HUES64 (cell line): ENCODE measurements at regions not wholly inside any gene's neighbourhood (a gene's known extent, or its start where the extent isn't known, plus 50 kb on each side); places are given as distances from the start of the nearest gene placed in this dataset.
"Not testable (repeated sequence)": the region's sequence is repeated elsewhere in the genome, so short reads cannot be mapped to it uniquely, and the experiment has no call there.

Experiments
- H3K27ac ChIP-seq: 2 replicates; pipeline ENCODE4 v1.7.0; 2013; ENCODE audit warnings: low read depth, low read length, inconsistent platforms
- H3K27me3 ChIP-seq: 2 replicates; pipeline ENCODE4 v1.6.1; 2013; ENCODE audit warnings: mild to moderate bottlenecking, low read length; ENCODE audit not compliant: insufficient read depth
- H3K36me3 ChIP-seq: 2 replicates; pipeline ENCODE4 v1.6.1; 2013; ENCODE audit warnings: mild to moderate bottlenecking, low read length; ENCODE audit not compliant: insufficient read depth
- H3K4me1 ChIP-seq: 2 replicates; pipeline ENCODE4 v1.6.1; 2013; ENCODE audit warnings: mild to moderate bottlenecking, low read length, moderate library complexity; ENCODE audit not compliant: insufficient read depth
- H3K4me3 ChIP-seq: 2 replicates; pipeline ENCODE4 v1.5.1; 2013; ENCODE audit warnings: mild to moderate bottlenecking, low read length, moderate library complexity
- H3K9ac ChIP-seq: 2 replicates; pipeline ENCODE4 v1.6.1; 2013; ENCODE audit warnings: mild to moderate bottlenecking, low read depth, low read length
- H3K9me3 ChIP-seq: 2 replicates; pipeline ENCODE4 v1.6.1; 2013; ENCODE audit warnings: low read depth, low read length; ENCODE audit not compliant: insufficient read depth
- WGBS: fragments of 150-250, 120-280 bp; methylation state at CpG from one replicate; pipeline ENCODE4 v1.1.7; 2013; ENCODE audit warnings: missing lambda C conversion rate; 5-methylcytosine and 5-hydroxymethylcytosine counted together

DNA sequence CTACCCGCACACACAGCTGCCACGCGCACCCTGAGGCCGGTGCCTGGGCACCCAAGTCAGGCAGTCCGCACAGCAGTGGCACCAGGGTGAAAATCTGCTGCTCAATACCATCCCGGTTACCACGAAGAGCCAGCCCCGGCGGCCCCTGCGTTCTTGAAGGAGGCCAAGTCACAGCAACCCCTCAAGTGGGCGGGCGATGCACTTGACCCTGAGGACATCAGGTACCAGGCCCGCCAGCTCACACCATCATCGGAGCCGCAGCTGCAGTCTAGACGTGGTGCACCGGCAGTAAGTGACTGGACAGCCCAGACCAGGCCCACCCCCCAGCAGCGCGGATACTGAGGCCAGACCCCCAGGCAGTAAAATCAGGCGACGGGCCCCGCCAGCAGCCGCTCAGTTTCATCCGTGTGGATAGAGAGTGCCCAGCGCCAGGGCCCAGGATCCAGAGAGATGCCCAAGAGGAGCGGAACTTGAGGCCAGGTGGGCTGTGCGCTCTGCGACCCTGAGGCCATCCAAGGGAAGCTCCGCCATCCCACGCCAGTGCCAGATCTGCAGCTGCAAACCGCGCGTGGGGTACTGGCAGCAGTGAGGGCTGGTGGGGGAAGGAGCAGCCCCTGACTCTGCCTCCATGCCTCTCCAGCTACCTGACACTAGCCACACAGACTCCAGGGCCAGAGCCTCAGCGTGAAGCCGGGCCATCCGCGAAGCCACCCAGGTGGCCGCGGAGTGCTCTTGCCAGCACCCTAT is 1214.2 kb downstream of the FOXD4L5 start:
- H3K4me1 ChIP-seq, H3K27ac ChIP-seq, H3K36me3 ChIP-seq, H3K27me3 ChIP-seq, H3K9ac ChIP-seq, H3K4me3 ChIP-seq: not testable (repeated sequence)
- 94% methylated on average over 35 of the region's 39 CpGs for WGBS
- H3K9me3 ChIP-seq, result peaks cover 20% of the 10 kb centered on the region

- not testable (repeated sequence) for H3K27ac ChIP-seq, H3K4me3 ChIP-seq, H3K27me3 ChIP-seq, H3K4me1 ChIP-seq, H3K36me3 ChIP-seq, H3K9ac ChIP-seq
- WGBS, result 92% methylated on average over 13 of the region's 13 CpGs
- peaks cover 21% of the 10 kb centered on the region for H3K9me3 ChIP-seq
Measured at GRCh38 chr9:64070083-64070482, 1214.9 kb downstream of the FOXD4L5 start.

DNA sequence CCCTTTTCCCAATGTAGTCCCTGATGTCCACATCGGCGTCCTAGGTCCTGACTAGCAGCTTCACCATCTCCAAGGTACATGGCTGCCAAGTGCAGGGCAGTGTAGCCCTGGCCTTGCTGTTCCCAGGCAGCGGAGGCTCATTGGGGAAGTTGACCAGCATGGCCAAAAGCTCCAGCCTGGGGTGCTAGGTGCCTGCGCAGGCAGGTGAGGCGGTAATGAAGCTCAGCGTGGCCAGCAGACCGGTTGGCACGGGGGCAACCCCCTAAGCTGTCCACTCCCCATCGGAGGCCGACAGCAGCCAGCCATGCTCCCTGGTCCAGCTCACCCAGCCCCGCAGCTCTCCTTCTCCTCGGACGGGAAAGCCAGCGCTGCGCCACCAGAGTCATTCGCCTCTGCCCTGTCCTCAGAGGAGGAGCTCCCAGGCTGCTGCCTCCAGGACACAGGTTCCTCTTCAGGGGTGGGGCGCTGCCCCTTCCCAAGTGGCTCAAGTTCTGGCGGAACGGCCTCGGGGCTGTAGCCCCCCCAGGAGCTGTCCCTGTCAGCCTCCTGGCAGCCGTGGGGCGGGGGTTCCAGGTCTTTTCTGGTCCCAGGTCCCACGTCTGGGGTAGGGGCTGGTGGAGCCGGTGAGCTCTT is 1218.2 kb downstream of the FOXD4L5 start:
- Histone ChIP-seq H3K4me1 (no peaks in the 10 kb centered on the region), H3K4me3 (no peak overlapping the region), H3K36me3 (no peaks in the 10 kb centered on the region), H3K9ac (no peak overlapping the region), H3K9me3 (peaks cover 24% of the 10 kb centered on the region), H3K27ac (no peak overlapping the region), H3K27me3 (no peaks in the 10 kb centered on the region)
- WGBS, result 88% methylated on average over 24 of the region's 24 CpGs

GRCh38 chr9:64061013-64061627 is 1223.9 kb downstream of the FOXD4L5 start:
- Histone ChIP-seq H3K9me3 (peaks cover 44% of the 10 kb centered on the region), H3K4me1 (no peaks in the 10 kb centered on the region), H3K4me3 (no peak overlapping the region), H3K27ac (no peak overlapping the region), H3K27me3 (no peaks in the 10 kb centered on the region), H3K36me3 (no peaks in the 10 kb centered on the region), H3K9ac (no peak overlapping the region)
- 78% methylated on average over 7 of the region's 7 CpGs for WGBS

GRCh38 chr9:64058070-64058469 is 1226.9 kb downstream of the FOXD4L5 start:
- WGBS, result 94% methylated on average over 1 of the region's 1 CpG
- H3K9ac ChIP-seq, H3K27me3 ChIP-seq, H3K4me1 ChIP-seq, H3K27ac ChIP-seq, H3K36me3 ChIP-seq, H3K4me3 ChIP-seq: not testable (repeated sequence)
- H3K9me3 ChIP-seq, result peaks cover 37% of the 10 kb centered on the region

GRCh38 chr9:64057553-64057952 is 1227.5 kb downstream of the FOXD4L5 start:
- Histone ChIP-seq H3K27ac (no peak overlapping the region), H3K27me3 (no peaks in the 10 kb centered on the region), H3K9ac (no peak overlapping the region), H3K36me3 (no peaks in the 10 kb centered on the region), H3K4me3 (no peak overlapping the region), H3K4me1 (no peaks in the 10 kb centered on the region), H3K9me3 (peaks cover 37% of the 10 kb centered on the region)
- 82% methylated on average over 4 of the region's 4 CpGs for WGBS

GRCh38 chr9:64028925-64029324 is 1256.1 kb downstream of the FOXD4L5 start:
- H3K36me3 ChIP-seq, H3K27ac ChIP-seq, H3K27me3 ChIP-seq, H3K4me3 ChIP-seq, H3K9ac ChIP-seq, H3K4me1 ChIP-seq: not testable (repeated sequence)
- WGBS, result 88% methylated on average over 4 of the region's 4 CpGs
- peaks cover 53% of the 10 kb centered on the region for H3K9me3 ChIP-seq

- WGBS, result 89% methylated on average over 46 of the region's 46 CpGs
- not testable (repeated sequence) for H3K9ac ChIP-seq, H3K27me3 ChIP-seq, H3K36me3 ChIP-seq, H3K4me1 ChIP-seq, H3K27ac ChIP-seq, H3K4me3 ChIP-seq
- H3K9me3 ChIP-seq, result peaks cover 38% of the 10 kb centered on the region; the same call in 1 of the 2 replicates
Measured at GRCh38 chr9:64020696-64021491, 1264.1 kb downstream of the FOXD4L5 start.

DNA sequence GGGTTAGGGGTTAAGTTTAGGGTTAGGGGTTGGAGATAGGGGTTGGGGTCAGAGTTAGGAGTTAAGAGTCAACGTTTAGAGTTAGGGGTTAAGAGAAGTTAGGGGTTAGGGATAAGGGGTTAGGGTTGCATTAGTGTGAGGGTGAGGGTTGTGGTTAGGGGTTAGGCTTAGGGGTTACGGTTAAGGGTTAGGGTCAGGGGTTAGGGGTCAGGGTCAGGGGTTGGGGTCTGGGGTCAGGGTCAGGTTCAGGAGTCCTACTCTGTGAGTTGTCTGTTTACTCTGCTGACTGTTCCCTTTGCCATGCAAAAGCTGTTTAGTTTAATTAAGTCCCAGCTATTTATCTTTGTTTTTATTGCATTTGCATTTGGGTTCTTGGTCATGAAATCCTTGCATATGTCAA is 1267.3 kb downstream of the FOXD4L5 start:
- not testable (repeated sequence) for H3K27ac ChIP-seq, H3K27me3 ChIP-seq, H3K4me1 ChIP-seq, H3K4me3 ChIP-seq, H3K9ac ChIP-seq, H3K36me3 ChIP-seq
- WGBS, result 71% methylated on average over 2 of the region's 2 CpGs
- H3K9me3 ChIP-seq, result peaks cover 37% of the 10 kb centered on the region; the same call in 1 of the 2 replicates

GRCh38 chr9:64016845-64017406 is 1268.1 kb downstream of the FOXD4L5 start:
- not testable (repeated sequence) for H3K4me1 ChIP-seq, H3K9ac ChIP-seq, H3K27ac ChIP-seq, H3K4me3 ChIP-seq, H3K36me3 ChIP-seq, H3K27me3 ChIP-seq
- 95% methylated on average over 38 of the region's 46 CpGs for WGBS
- peaks cover 32% of the 10 kb centered on the region; the same call in 1 of the 2 replicates for H3K9me3 ChIP-seq

- not testable (repeated sequence) for H3K4me3 ChIP-seq, H3K27me3 ChIP-seq, H3K36me3 ChIP-seq, H3K9ac ChIP-seq, H3K4me1 ChIP-seq, H3K27ac ChIP-seq
- peaks cover 32% of the 10 kb centered on the region; the same call in 1 of the 2 replicates for H3K9me3 ChIP-seq
- WGBS, result 89% methylated on average over 15 of the region's 31 CpGs
Measured at GRCh38 chr9:64016246-64016645, 1268.8 kb downstream of the FOXD4L5 start.
